H9 (cell line): ENCODE measurements at regions not wholly inside any gene's neighbourhood (a gene's known extent, or its start where the extent isn't known, plus 50 kb on each side); places are given as distances from the start of the nearest gene placed in this dataset.

Experiments
- DNase-seq: peaks from one replicate; pipeline ENCODE4 v3.0.0-alpha.2; 2017
- H2AFZ ChIP-seq: one replicate; pipeline ENCODE4 v1.6.1; 2013; ENCODE audit warnings: mild to moderate bottlenecking, low read length, control low read depth, moderate library complexity
- H2AK5ac ChIP-seq: 2 replicates; pipeline ENCODE4 v1.6.1; 2013; ENCODE audit warnings: low read length, control low read depth, mixed read lengths; ENCODE audit not compliant: insufficient read length
- H2BK120ac ChIP-seq: one replicate; pipeline ENCODE4 v1.6.1; 2013; ENCODE audit warnings: low read depth, mild to moderate bottlenecking, low read length, control low read depth, inconsistent platforms; ENCODE audit not compliant: poor library complexity, severe bottlenecking
- H2BK12ac ChIP-seq: 2 replicates; pipeline ENCODE4 v1.6.1; 2013; ENCODE audit warnings: low read length, control low read depth, mixed read lengths, low read depth; ENCODE audit not compliant: insufficient read length
- H2BK15ac ChIP-seq: 2 replicates; pipeline ENCODE4 v1.6.1; 2013; ENCODE audit warnings: low read depth, low read length, control low read depth
- H2BK20ac ChIP-seq: one replicate; pipeline ENCODE4 v1.6.1; 2013; ENCODE audit warnings: low read depth, mild to moderate bottlenecking, low read length, control low read depth, inconsistent platforms; ENCODE audit not compliant: poor library complexity, severe bottlenecking
- H2BK5ac ChIP-seq: 2 replicates; pipeline ENCODE4 v1.6.1; 2013; ENCODE audit warnings: low read length, control low read depth, mixed read lengths; ENCODE audit not compliant: insufficient read length
- H3K14ac ChIP-seq: 2 replicates; pipeline ENCODE4 v1.6.1; 2013; ENCODE audit warnings: low read length, control low read depth; ENCODE audit not compliant: insufficient read depth
- H3K18ac ChIP-seq: 2 replicates; pipeline ENCODE4 v1.6.1; 2013; ENCODE audit warnings: low read depth, mild to moderate bottlenecking, mixed read lengths, low read length, control low read depth; ENCODE audit not compliant: insufficient read length
- H3K23ac ChIP-seq: 2 replicates; pipeline ENCODE4 v1.6.1; 2013; ENCODE audit warnings: low read length, control low read depth, mixed read lengths, low read depth; ENCODE audit not compliant: insufficient read length
- H3K23me2 ChIP-seq: 2 replicates; pipeline ENCODE4 v1.6.1; 2013; ENCODE audit warnings: low read depth, mild to moderate bottlenecking, mixed read lengths, low read length, control low read depth; ENCODE audit not compliant: insufficient read length, poor library complexity, severe bottlenecking
- H3K27ac ChIP-seq: 2 replicates; pipeline ENCODE4 v1.5.1; 2013; ENCODE audit warnings: low read length, control low read depth, mixed read lengths, low read depth; ENCODE audit not compliant: insufficient read length
- H3K27me3 ChIP-seq: 2 replicates; pipeline ENCODE4 v1.6.1; 2013; ENCODE audit warnings: low read length, control low read depth, inconsistent platforms; ENCODE audit not compliant: insufficient read depth
- H3K4ac ChIP-seq: 2 replicates; pipeline ENCODE4 v1.6.1; 2013; ENCODE audit warnings: low read depth, mild to moderate bottlenecking, control low read depth, inconsistent platforms, low read length, moderate library complexity
- H3K4me1 ChIP-seq: 2 replicates; pipeline ENCODE4 v1.6.1; 2013; ENCODE audit warnings: low read length, control low read depth, inconsistent platforms; ENCODE audit not compliant: insufficient read depth
- H3K4me2 ChIP-seq: 2 replicates; pipeline ENCODE4 v1.6.1; 2013; ENCODE audit warnings: low read length, control low read depth, mixed read lengths; ENCODE audit not compliant: insufficient read length, insufficient read depth
- H3K56ac ChIP-seq: 2 replicates; pipeline ENCODE4 v1.6.1; 2013; ENCODE audit warnings: low read depth, mild to moderate bottlenecking, mixed read lengths, low read length, control low read depth; ENCODE audit not compliant: insufficient read length
- H3K79me1 ChIP-seq: 2 replicates; pipeline ENCODE4 v1.6.1; 2013; ENCODE audit warnings: low read depth, mild to moderate bottlenecking, moderate library complexity, low read length, control low read depth, inconsistent platforms; ENCODE audit not compliant: insufficient read depth, poor library complexity, severe bottlenecking
- H3K79me2 ChIP-seq: 2 replicates; pipeline ENCODE4 v1.6.1; 2013; ENCODE audit warnings: low read length, control low read depth, inconsistent platforms; ENCODE audit not compliant: insufficient read depth
- H3K9ac ChIP-seq: 2 replicates; pipeline ENCODE4 v1.6.1; 2013; ENCODE audit warnings: low read length, control low read depth, mixed read lengths; ENCODE audit not compliant: insufficient read length; ENCODE audit errors: extremely low read depth
- H3K9me3 ChIP-seq: one replicate; pipeline ENCODE4 v1.6.1; 2013; ENCODE audit warnings: low read depth, low read length, inconsistent platforms; ENCODE audit not compliant: control insufficient read depth
- H3T11ph ChIP-seq: one replicate; pipeline ENCODE4 v1.6.1; 2013; ENCODE audit warnings: mild to moderate bottlenecking, low read length, control low read depth, inconsistent platforms
- H4K20me1 ChIP-seq: one replicate; pipeline ENCODE4 v1.6.1; 2013; ENCODE audit not compliant: control insufficient read depth, insufficient read length, insufficient read depth
- H4K5ac ChIP-seq: 2 replicates; pipeline ENCODE4 v1.6.1; 2013; ENCODE audit warnings: low read depth, mild to moderate bottlenecking, mixed read lengths, low read length, control low read depth; ENCODE audit not compliant: insufficient read length
- H4K8ac ChIP-seq: replicated peaks from 2 replicates; pipeline ENCODE4 v1.6.1; 2013; ENCODE audit warnings: low read length, control low read depth, mixed read lengths, low read depth; ENCODE audit not compliant: insufficient read length
- H4K91ac ChIP-seq: 2 replicates; pipeline ENCODE4 v1.6.1; 2013; ENCODE audit warnings: low read depth, mild to moderate bottlenecking, moderate library complexity, mixed read lengths, low read length, control low read depth; ENCODE audit not compliant: insufficient read length
- H3K27ac Mint-ChIP-seq, 3 experiments: 2 replicates in 2 of 3; 3 replicates in 1 of 3; pipeline ENCODE4 v1.8.0; 2020 to 2021; ENCODE audit warnings: mixed read lengths in 3 of 3, mild to moderate bottlenecking in 1 of 3, moderate library complexity in 1 of 3
- H3K27me3 Mint-ChIP-seq: 2 replicates; pipeline ENCODE4 v1.8.0; 2021; ENCODE audit warnings: low read depth, mild to moderate bottlenecking, moderate library complexity, mixed read lengths
- H3K36me3 Mint-ChIP-seq, 3 experiments: 2 replicates in 2 of 3; 3 replicates in 1 of 3; pipeline ENCODE4 v1.8.0; 2020 to 2021; ENCODE audit warnings: low read depth in 3 of 3, mixed read lengths in 3 of 3; ENCODE audit not compliant: insufficient read depth in 1 of 3
- H3K4me1 Mint-ChIP-seq, 2 experiments: 2 replicates each; pipeline ENCODE4 v1.8.0; 2020; ENCODE audit warnings: mixed read lengths in 2 of 2
- H3K4me3 Mint-ChIP-seq, 2 experiments: 2 replicates in 1 of 2; 3 replicates in 1 of 2; pipeline ENCODE4 v1.8.0; 2020 to 2021; ENCODE audit warnings: mild to moderate bottlenecking in 2 of 2, mixed read lengths in 2 of 2, moderate library complexity in 1 of 2
- H3K9me3 Mint-ChIP-seq, 2 experiments: 2 replicates in 1 of 2; 3 replicates in 1 of 2; pipeline ENCODE4 v1.8.0; 2020; ENCODE audit warnings: mild to moderate bottlenecking in 2 of 2, mixed read lengths in 2 of 2, moderate library complexity in 1 of 2
- CTCF ChIP-seq: fragments of 200-600 bp; sonication (generic); conservative IDR thresholded peaks from 3 replicates; pipeline ENCODE4 v1.8.0; 2021; ENCODE audit warnings: antibody characterized with exemption, mild to moderate bottlenecking
- WGBS: extraction: QIAGEN DNeasy Blood & Tissue Kit; methylation state at CpG from one replicate; pipeline ENCODE4 v1.1.7; 2013; ENCODE audit warnings: missing lambda C conversion rate, low lambda C conversion rate, mixed read lengths; ENCODE audit not compliant: insufficient read length; ENCODE audit errors: extremely low coverage; 5-methylcytosine and 5-hydroxymethylcytosine counted together

GRCh38 chr7:125255810-125256209 lies 326.2 kb upstream of the POT1 start:
- Mint-ChIP-seq H3K27ac (peak overlapping the region in 1 of 3 experiments; percentile 20; a peak in 1 of 7 replicates), H3K4me3 (no peak overlapping the region), H3K4me1 (peaks cover 37 to 61% of the 10 kb centered on the region in 2 experiments), H3K9me3 (no peaks in the 10 kb centered on the region), H3K27me3 (no peaks in the 10 kb centered on the region), H3K36me3 (peaks cover 0 to 16% (median 0%) of the 10 kb centered on the region in 3 experiments; a peak in 2 of 7 replicates)
- no peak for TF ChIP-seq CTCF
- Histone ChIP-seq H3K18ac (no peak overlapping the region), H2BK120ac (no peak overlapping the region), H3K4me2 (no peak overlapping the region), H3K14ac (no peak overlapping the region), H3T11ph (no peak overlapping the region), H2AFZ (no peak overlapping the region), H3K4ac (no peak overlapping the region), H3K23me2 (no peaks in the 10 kb centered on the region), H3K23ac (no peak overlapping the region), H3K27ac (no peak overlapping the region), H4K20me1 (no peaks in the 10 kb centered on the region), H2BK15ac (no peak overlapping the region), H3K56ac (no peak overlapping the region), H4K5ac (no peak overlapping the region), H3K9me3 (no peaks in the 10 kb centered on the region), H4K8ac (no peak overlapping the region), H2AK5ac (no peak overlapping the region), H4K91ac (no peak overlapping the region), H2BK12ac (no peak overlapping the region), H2BK20ac (no peak overlapping the region), H3K4me1 (peaks cover 3% of the 10 kb centered on the region; the same call in 1 of the 2 replicates), H3K9ac (no peak overlapping the region), H3K27me3 (no peaks in the 10 kb centered on the region), H3K79me2 (no peaks in the 10 kb centered on the region), H2BK5ac (no peak overlapping the region), H3K79me1 (no peaks in the 10 kb centered on the region)
- no CpG with 5 or more reads among the region's 3 CpGs for WGBS
- no peak for DNase-seq
